Stimulated activated naive CD8-positive, alpha-beta T cell treated with anti-CD3 and anti-CD28 coated beads, Interleukin-15, amount 100 ng/mL, for 72 hours (primary cell): ENCODE measurements at regions not wholly inside any gene's neighbourhood (a gene's known extent, or its start where the extent isn't known, plus 50 kb on each side); places are given as distances from the start of the nearest gene placed in this dataset.
"Not testable (repeated sequence)": the region's sequence is repeated elsewhere in the genome, so short reads cannot be mapped to it uniquely, and the experiment has no call there.

ENCODE experiments used
- ATAC-seq: fragments of 150-1000 bp; cut with Tn5 transposase; 2 replicates; pipeline ENCODE4 v1.10.0; 2021; ENCODE audit warnings: mild to moderate bottlenecking, moderate library complexity
- DNase-seq, 2 donors: peaks; one replicate each; pipeline ENCODE4 v3.0.0; 2021 to 2022
- H3K27ac Mint-ChIP-seq, 2 donors: one replicate each; pipeline ENCODE4 v1.8.0; 2022; ENCODE audit warnings: mild to moderate bottlenecking in 2 of 2, mixed read lengths in 2 of 2, moderate library complexity in 2 of 2
- H3K27me3 Mint-ChIP-seq: one replicate; pipeline ENCODE4 v1.8.0; 2022; ENCODE audit warnings: mixed read lengths
- H3K4me1 Mint-ChIP-seq: one replicate; pipeline ENCODE4 v1.8.0; 2022; ENCODE audit warnings: mild to moderate bottlenecking, mixed read lengths
- H3K4me3 Mint-ChIP-seq, 2 donors: one replicate each; pipeline ENCODE4 v1.8.0; 2022; ENCODE audit warnings: mild to moderate bottlenecking in 2 of 2, mixed read lengths in 2 of 2, moderate library complexity in 1 of 2
- H3K9me3 Mint-ChIP-seq, 2 donors: one replicate each; pipeline ENCODE4 v1.8.0; 2022; ENCODE audit warnings: mixed read lengths in 2 of 2

DNA sequence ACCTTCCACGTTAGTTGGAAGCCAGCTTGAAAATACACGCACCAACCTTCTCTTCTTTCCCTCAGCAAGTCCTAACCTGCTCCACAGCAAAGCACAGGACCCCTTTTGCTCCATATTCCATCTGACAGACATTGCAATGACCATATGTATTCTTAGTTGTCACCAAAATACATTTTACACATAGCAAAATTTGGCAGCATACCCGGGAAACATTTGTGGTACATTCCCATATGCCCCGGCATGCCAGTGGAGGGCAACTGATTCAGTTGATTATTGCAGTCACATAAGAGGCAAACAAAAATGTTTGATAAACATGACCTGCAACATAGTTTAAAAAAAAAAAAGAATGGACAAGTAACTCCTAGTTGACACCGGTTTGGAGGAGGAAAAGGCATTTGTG is 202.1 kb upstream of the UBE2E3 start:
- ATAC-seq: no peak
- H3K9me3 Mint-ChIP-seq: no peaks in the 10 kb centered on the region
- H3K27ac Mint-ChIP-seq: no peak overlapping the region
- no peak overlapping the region for H3K4me3 Mint-ChIP-seq
- no peaks in the 10 kb centered on the region for H3K4me1 Mint-ChIP-seq
- DNase-seq: no peak
- no peaks in the 10 kb centered on the region for H3K27me3 Mint-ChIP-seq

DNA sequence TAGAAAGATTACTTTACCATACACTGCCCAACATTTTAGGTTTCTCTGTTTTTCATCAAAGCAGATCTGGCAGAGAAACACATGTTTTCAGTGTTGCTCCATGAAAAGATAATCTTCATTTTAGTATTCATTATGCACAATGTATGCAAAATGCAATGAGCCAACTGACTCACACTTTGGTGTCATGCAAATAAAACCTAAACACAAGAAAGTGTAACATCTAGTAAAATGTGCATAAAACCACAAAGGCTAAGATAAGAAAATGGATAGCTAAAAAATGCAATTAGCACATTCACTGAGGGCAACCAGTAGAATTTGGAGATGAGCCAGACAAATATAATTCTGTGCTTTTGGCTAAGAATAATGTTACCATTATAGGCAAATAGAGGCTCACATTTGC is 203.5 kb upstream of the UBE2E3 start:
- Mint-ChIP-seq H3K27me3 (no peaks in the 10 kb centered on the region), H3K9me3 (no peaks in the 10 kb centered on the region), H3K4me1 (no peaks in the 10 kb centered on the region), H3K4me3 (no peak overlapping the region), H3K27ac (no peak overlapping the region)
- DNase-seq (no peak), ATAC-seq (no peak)

DNA sequence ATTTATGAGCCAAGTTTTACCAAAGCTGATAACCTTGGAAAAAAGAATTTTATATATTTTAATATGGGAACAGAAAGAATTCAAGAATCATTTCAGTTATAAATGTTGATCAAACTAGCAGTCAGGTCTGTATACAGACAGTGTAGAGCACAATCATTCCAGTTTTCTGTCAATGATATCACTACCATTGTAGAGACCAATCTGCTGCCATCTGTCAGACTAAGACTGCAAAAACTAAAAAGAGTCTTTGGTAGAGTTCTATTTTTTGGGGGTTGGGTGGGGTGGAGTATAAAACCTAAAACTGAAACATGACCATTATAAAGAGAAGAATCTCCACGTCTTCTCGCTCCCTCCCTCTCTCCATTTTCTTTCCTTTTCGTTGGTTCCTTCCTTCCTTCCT is 204.7 kb upstream of the UBE2E3 start:
- DNase-seq (no peak), ATAC-seq (no peak)
- no peaks in the 10 kb centered on the region for H3K4me1 Mint-ChIP-seq
- H3K9me3 Mint-ChIP-seq: no peaks in the 10 kb centered on the region
- H3K27ac Mint-ChIP-seq: no peak overlapping the region
- H3K4me3 Mint-ChIP-seq: no peak overlapping the region
- H3K27me3 Mint-ChIP-seq: no peaks in the 10 kb centered on the region

DNA sequence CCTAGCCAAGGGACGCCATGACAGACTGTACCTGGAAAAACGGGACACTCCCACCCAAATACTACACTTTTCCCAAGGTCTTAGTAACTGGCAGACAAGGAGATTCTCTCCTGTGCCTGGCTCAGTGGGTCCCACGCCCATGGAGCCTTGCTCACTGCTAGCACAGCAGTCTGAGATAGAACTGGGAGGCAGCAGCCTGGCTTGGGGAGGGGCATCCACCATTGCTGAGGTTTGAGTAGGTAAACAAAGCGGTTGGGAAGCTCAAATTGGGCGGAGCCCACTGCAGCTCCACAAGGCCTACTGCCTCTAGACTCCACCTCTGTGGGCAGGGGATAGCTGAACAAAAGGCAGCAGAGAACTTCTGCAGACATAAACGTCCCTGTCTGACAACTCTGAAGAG is 215.1 kb upstream of the UBE2E3 start:
- H3K9me3 Mint-ChIP-seq, H3K27me3 Mint-ChIP-seq, H3K27ac Mint-ChIP-seq, H3K4me3 Mint-ChIP-seq, DNase-seq, H3K4me1 Mint-ChIP-seq, ATAC-seq: not testable (repeated sequence)

DNA sequence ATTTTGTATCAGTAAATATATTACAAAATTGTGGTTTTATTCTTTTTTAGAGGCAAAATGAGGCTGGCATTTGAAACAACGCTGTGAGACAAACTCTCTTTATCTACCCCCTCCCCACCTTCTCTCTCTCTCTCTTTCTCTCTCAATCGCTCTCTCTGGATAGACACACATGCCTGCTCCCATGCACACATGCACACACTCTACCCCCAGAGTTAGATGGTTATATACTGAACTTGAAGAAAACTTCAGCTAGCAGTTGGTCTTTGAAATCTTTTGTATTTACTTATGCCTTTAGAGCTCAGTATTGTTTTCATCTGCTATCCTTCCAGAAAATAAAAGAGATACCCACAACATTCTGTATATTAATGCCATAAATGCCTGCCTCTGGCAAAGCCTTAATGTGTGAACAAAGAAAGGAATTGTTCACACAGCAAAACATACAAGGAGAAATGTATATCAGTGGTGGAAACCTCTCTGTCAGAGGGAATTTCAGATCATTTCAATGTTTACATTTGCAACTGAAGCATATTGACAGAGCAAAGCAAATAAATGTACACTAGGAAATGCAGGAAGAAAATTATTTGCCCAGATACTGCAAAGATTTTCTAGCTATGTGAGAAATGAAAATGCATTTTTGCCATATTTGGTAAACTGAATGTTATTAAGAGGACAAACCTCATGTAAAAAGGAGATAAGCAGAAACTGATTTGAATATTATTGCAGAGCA is 217.0 kb upstream of the UBE2E3 start:
- H3K4me3 Mint-ChIP-seq: no peak overlapping the region
- no peaks in the 10 kb centered on the region for H3K27me3 Mint-ChIP-seq
- no peaks in the 10 kb centered on the region for H3K4me1 Mint-ChIP-seq
- DNase-seq (no peak), ATAC-seq (no peak)
- H3K27ac Mint-ChIP-seq: no peak overlapping the region
- no peaks in the 10 kb centered on the region for H3K9me3 Mint-ChIP-seq

DNA sequence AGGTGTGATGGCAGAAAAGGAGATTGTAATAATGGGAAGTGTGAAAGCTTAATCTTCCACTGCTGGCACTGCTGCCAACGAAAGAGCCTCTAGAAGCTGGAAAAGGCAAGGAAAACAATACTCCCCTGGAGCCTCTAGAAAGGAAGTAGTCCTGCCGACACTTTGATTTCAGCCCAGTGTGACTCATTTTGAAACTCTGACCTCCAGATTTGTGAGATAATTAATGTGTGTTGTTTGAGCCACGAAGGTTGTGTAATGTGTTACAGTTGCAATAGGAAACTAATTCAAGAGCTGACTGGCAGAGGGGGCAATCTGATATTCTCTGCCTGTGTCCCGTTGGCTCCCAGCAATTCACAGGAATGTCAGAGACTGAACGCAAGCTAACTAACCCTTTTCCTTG is 219.2 kb upstream of the UBE2E3 start:
- no peaks in the 10 kb centered on the region for H3K27me3 Mint-ChIP-seq
- no peak for DNase-seq
- H3K4me3 Mint-ChIP-seq: no peak overlapping the region
- H3K27ac Mint-ChIP-seq: no peak overlapping the region
- no peaks in the 10 kb centered on the region for H3K4me1 Mint-ChIP-seq
- no peak for ATAC-seq
- no peaks in the 10 kb centered on the region for H3K9me3 Mint-ChIP-seq

DNA sequence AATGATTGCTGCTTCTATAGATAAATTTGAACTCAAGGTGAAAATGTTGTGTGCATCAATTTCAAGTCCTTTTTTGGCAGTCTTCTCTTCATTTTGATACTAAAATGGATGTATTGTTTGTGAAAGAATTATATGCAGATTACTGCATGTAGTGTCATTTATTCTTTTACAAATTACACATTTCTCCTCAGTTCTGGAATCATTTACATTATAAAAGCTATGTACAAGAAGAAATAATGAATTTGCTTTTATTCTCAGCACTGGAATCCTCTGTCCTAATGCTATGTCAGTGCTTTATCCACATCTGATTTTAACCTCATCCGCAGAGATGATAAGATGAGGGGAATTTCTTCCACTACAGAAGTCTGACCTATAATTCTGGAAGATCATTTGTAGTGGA is 220.8 kb upstream of the UBE2E3 start:
- Mint-ChIP-seq H3K9me3 (no peaks in the 10 kb centered on the region), H3K27me3 (no peaks in the 10 kb centered on the region), H3K4me1 (no peaks in the 10 kb centered on the region), H3K4me3 (no peak overlapping the region), H3K27ac (no peak overlapping the region)
- no peak for ATAC-seq
- no peak for DNase-seq

DNA sequence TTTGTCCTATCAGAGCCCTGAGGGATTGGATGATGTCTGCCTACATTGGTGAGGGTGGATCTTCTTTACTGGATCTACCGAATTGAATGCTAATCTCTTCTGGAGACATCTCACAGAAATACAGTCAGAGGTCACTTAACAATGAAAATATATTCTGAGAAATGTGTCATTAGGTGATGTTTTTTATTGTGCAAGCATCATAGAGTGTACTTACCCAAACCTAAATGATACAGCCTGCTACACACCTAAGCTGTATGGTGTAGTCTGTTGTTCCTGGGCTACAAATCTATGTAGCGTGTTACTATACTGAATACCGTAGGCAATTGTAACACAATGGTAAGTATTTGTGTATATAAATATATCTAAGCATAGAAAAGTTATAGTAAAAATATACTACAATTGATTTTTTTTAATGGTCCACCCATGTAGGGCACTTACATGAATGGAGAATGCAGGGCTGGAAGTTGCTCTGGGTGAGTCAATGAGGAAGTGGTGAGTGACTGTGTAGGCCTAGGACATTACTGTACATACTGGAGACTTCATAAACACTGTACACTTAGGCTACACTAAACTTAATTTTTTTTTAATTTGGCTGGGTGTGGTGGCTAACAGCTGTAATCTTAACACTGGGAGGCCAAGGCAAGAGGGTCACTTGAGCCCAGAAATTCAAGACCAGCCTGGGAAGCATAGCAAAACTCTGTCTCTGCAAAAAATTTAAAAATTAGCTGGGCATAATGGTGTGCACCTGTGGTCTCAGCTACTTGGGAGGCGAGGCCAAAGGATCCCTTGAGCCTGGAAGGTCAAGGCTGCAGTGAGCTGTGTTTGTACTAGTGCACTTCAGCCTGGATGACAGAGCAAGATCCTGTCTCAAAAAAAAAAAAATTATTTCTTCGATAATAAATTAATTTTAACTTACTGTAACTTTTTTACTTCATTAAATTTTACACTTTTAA is 226.3 kb upstream of the UBE2E3 start:
- H3K27ac Mint-ChIP-seq: no peak overlapping the region
- H3K27me3 Mint-ChIP-seq: no peaks in the 10 kb centered on the region
- H3K4me1 Mint-ChIP-seq: no peaks in the 10 kb centered on the region
- no peak for DNase-seq
- H3K9me3 Mint-ChIP-seq: no peaks in the 10 kb centered on the region
- no peak overlapping the region for H3K4me3 Mint-ChIP-seq
- no peak for ATAC-seq

DNA sequence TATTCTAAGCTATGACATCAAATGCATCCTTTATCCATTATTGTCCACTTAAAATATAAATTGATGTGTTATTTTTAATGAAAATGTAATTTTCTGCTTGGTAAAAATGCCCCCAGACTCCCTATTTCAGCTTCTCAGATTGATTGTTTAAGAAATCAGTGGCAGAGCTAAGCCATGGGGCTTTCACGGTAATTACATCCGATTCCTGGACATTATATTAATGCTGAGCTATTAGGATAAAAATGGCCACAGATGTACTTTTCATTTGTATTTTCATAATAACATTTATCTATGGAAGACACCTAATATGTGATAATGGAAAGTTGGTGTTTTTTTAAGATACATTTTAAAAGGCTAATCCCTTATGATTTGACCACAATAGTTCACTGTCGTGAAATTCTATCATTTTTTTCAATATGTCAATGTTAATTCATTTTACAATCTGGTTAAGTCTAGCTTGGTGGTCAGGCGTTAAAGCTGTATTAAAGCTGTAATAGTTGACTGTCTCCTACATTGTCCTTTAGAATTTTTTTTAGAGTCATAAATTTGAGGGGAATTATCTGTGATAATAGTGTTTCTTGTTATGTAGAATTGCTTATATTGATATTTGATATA is 229.0 kb upstream of the UBE2E3 start:
- Mint-ChIP-seq H3K27ac (no peak overlapping the region), H3K27me3 (no peaks in the 10 kb centered on the region), H3K4me3 (no peak overlapping the region), H3K4me1 (no peaks in the 10 kb centered on the region), H3K9me3 (no peaks in the 10 kb centered on the region)
- no peak for ATAC-seq
- DNase-seq: no peak

DNA sequence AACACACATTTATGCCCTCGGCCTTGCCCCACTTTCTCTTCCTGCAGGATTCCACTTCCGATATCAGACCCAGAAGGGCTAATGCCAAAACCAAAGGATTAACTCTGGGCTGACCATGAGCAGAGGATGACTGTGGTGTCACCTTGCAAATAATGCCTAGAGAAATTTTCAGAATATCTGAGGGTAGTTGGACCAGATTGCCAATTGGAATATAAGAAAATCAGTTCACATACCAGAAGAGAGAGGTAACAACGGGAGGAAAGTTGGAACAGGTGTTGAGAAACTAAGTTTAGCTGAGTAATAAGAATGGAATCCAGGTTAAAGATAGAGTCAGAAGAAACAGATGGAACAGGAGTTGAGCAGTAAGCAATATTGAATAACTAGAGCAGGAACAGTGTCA is 232.7 kb upstream of the UBE2E3 start:
- H3K4me3 Mint-ChIP-seq: no peak overlapping the region
- ATAC-seq: no peak
- no peak for DNase-seq

DNA sequence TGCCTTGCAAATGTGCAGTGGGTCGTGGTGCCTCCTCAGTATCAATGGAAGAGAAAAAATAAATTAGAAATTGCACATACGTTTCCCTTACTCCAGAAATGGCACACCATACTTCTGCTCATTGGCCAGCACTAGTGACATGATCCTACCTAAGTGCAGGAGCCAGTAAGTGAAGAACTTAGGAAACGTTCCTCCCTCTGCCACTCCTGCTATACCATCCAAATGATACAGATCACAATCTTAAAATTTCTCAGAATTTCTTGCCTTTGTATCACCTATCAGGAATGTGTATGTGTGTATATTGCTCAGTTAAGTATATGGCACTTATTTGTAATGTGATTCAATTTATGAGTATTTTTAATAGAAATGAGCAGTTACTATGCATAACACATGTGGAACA is 237.0 kb upstream of the UBE2E3 start:
- Mint-ChIP-seq H3K27ac (no peak overlapping the region), H3K4me3 (no peak overlapping the region), H3K9me3 (no peaks in the 10 kb centered on the region), H3K4me1 (no peaks in the 10 kb centered on the region), H3K27me3 (no peaks in the 10 kb centered on the region)
- DNase-seq (no peak), ATAC-seq (no peak)

More for the DNA sequence above, 232.7 kb upstream of the UBE2E3 start:
- no peak overlapping the region for H3K27ac Mint-ChIP-seq
- H3K9me3 Mint-ChIP-seq: no peaks in the 10 kb centered on the region
- no peaks in the 10 kb centered on the region for H3K4me1 Mint-ChIP-seq
- no peaks in the 10 kb centered on the region for H3K27me3 Mint-ChIP-seq

DNA sequence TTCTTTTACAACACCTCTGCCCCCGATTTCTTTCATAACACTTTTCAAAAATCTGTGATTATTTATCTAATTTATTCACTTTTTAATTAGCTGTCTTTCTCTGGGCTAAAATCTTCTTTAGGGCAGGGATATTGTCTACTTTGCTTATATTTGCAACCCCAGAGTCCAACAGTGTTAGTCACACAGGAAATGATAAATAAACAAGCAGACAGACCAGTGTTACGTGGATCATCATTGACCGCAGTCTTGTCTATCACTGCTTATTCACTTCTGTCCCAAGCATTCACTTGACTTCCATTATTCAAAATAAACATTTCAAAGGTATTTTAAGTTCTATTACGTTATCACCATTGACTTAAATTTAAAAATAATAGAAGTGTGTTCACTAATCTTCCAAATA is 237.6 kb upstream of the UBE2E3 start:
- ATAC-seq (no peak), DNase-seq (no peak)
- Mint-ChIP-seq H3K9me3 (no peaks in the 10 kb centered on the region), H3K27me3 (no peaks in the 10 kb centered on the region), H3K4me1 (no peaks in the 10 kb centered on the region), H3K4me3 (no peak overlapping the region), H3K27ac (no peak overlapping the region)

DNA sequence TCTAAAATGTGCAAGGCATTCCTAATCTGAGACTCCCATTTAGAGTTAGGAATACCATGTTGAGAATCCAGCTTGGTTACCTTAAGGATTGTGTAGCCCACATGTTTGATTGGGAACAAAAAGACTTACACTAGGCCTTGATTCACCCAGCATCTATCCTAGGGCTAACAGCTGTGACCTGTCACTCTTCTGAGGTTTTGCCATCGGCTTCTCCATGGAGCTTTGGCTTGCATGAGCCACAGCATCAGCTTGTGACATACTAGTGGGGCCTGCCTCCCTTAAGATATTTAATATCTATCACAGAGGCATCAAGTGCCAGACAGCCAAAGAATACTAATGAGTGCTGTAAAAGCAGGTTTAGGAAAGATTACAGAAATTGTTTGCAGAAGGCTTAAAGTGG is 241.3 kb upstream of the UBE2E3 start:
- DNase-seq (no peak), ATAC-seq (no peak)
- Mint-ChIP-seq H3K9me3 (no peaks in the 10 kb centered on the region), H3K27ac (no peak overlapping the region), H3K27me3 (no peaks in the 10 kb centered on the region), H3K4me1 (no peaks in the 10 kb centered on the region), H3K4me3 (no peak overlapping the region)

DNA sequence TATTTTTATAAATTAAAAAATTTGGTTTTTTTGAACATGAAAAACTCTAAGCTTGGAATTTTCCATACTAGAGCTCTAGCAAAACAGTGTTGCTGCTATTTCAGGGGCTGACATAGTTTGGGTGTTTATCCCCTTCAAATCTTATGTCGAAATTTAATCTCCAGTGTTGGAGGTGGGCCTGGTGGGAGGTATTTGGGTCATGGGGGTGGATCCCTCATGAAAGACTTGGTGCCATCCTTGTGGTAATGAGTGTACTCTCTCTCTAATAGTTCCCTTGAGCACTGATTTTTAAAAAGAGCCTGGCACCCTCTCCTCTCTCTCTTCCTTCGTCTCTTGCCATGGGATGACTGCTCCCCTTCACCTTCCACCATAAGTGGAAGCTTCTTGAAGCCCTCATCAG is 244.6 kb upstream of the UBE2E3 start:
- no peaks in the 10 kb centered on the region for H3K27me3 Mint-ChIP-seq
- no peak overlapping the region for H3K27ac Mint-ChIP-seq
- DNase-seq: no peak
- ATAC-seq: no peak
- no peaks in the 10 kb centered on the region for H3K9me3 Mint-ChIP-seq
- H3K4me3 Mint-ChIP-seq: no peak overlapping the region
- H3K4me1 Mint-ChIP-seq: no peaks in the 10 kb centered on the region

DNA sequence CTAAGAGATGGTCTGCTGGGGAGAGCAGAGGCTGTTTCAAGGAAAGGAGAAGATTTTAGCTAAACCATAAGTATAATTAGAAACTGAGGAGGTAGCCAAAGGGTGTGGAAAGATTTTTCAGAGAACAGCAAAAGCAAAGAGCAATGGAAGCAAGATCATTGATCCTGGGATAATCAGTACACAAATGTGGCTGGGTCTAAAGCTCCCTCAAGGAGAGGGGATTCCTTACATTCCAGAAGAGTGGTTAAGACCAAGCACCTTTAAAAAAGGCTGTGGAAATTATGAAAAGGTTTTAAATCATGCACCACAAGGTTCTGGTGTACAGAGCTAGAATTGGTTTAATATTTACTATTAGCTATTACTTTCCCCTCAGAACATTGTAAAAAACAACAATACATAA is 246.0 kb upstream of the UBE2E3 start:
- H3K4me1 Mint-ChIP-seq: no peaks in the 10 kb centered on the region
- no peaks in the 10 kb centered on the region for H3K27me3 Mint-ChIP-seq
- H3K9me3 Mint-ChIP-seq: no peaks in the 10 kb centered on the region
- ATAC-seq (no peak), DNase-seq (no peak)
- H3K4me3 Mint-ChIP-seq: no peak overlapping the region
- no peak overlapping the region for H3K27ac Mint-ChIP-seq

DNA sequence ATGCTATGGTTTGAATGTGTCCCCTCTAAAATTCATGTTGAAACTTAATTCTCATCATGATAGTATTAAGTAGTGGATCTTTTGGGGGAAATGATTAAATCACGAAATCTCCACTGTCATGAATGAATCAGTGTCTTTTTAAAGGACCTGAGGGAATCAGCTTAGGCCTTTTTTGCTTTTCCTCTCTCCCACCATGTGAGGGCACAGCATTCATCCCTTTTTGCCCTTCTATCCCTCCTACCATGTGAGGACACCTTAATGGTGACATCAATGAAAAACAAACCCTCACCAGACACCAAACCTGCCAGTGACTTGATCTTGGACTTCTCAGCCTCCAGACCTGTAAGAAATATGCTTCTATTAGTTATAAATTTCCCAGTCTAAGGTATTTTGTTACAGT is 247.1 kb upstream of the UBE2E3 start:
- Mint-ChIP-seq H3K27me3 (no peaks in the 10 kb centered on the region), H3K27ac (no peak overlapping the region), H3K4me1 (no peaks in the 10 kb centered on the region), H3K9me3 (no peaks in the 10 kb centered on the region), H3K4me3 (no peak overlapping the region)
- DNase-seq (no peak), ATAC-seq (no peak)
